IMR-90 (cell line): ENCODE measurements at regions not wholly inside any gene's neighbourhood (a gene's known extent, or its start where the extent isn't known, plus 50 kb on each side); places are given as distances from the start of the nearest gene placed in this dataset.

Experiments
- CEBPB ChIP-seq: IDR thresholded peaks from 2 replicates; pipeline ENCODE4 v1.6.1; 2012; ENCODE audit warnings: low read depth, low read length, improper control_type of control experiment
- CHD1 ChIP-seq: IDR thresholded peaks from 2 replicates; pipeline ENCODE4 v1.6.1; 2012; ENCODE audit warnings: low read depth, low read length, improper control_type of control experiment
- FOS ChIP-seq: fragments of 150-350 bp; IDR thresholded peaks from 2 replicates; pipeline ENCODE4 v1.6.1; 2016; ENCODE audit warnings: low read depth, low read length
- POLR2A ChIP-seq: IDR thresholded peaks from 2 replicates; pipeline ENCODE4 v1.6.1; 2012; ENCODE audit warnings: mild to moderate bottlenecking, low read depth, low read length
- RFX5 ChIP-seq: IDR thresholded peaks from 2 replicates; pipeline ENCODE4 v1.8.0; 2012; ENCODE audit warnings: low read depth, mild to moderate bottlenecking, low read length, moderate library complexity
- SMC3 ChIP-seq: fragments of 150-350 bp; IDR thresholded peaks from 2 replicates; pipeline ENCODE4 v1.6.1; 2016; ENCODE audit warnings: low read depth, mild to moderate bottlenecking, antibody characterized with exemption, low read length, moderate library complexity
- TF ChIP-seq, protein P1 (sequence below): conservative IDR thresholded peaks from 2 replicates; pipeline ENCODE4 v1.5.1; 2012; ENCODE audit warnings: mild to moderate bottlenecking, low read depth, low read length, improper control_type of control experiment
- TF ChIP-seq, protein P2 (sequence below): fragments of 150-350 bp; IDR thresholded peaks from 2 replicates; pipeline ENCODE4 v1.6.1; 2016; ENCODE audit warnings: low read depth, mild to moderate bottlenecking, low read length, moderate library complexity, borderline replicate concordance
- TF ChIP-seq, protein P3 (sequence below): fragments of 150-350 bp; IDR thresholded peaks from 2 replicates; pipeline ENCODE4 v1.6.1; 2017; ENCODE audit warnings: mild to moderate bottlenecking, antibody characterized with exemption, low read length, low read depth

DNA sequence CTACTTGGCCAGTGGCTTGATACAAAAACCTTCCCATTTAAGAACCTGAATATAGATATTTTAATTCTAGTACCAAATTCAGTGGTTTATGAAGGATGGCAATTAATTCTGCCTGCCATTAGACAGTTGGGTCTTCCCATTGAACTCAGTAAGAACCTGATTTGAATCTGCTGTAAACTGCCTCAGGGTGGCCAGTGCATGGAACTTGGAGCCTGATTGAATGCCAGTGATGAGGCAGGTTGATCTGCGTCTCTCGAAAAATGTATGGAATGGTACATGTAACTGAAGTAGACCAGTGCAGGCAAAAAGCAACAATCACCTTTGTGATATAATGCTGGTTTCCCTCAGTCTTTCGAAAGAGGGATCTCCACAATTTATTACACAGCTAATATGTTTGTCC is 421.4 kb downstream of the TMA16 start:
- TF ChIP-seq RFX5: no peak
- TF ChIP-seq, protein P1, sequence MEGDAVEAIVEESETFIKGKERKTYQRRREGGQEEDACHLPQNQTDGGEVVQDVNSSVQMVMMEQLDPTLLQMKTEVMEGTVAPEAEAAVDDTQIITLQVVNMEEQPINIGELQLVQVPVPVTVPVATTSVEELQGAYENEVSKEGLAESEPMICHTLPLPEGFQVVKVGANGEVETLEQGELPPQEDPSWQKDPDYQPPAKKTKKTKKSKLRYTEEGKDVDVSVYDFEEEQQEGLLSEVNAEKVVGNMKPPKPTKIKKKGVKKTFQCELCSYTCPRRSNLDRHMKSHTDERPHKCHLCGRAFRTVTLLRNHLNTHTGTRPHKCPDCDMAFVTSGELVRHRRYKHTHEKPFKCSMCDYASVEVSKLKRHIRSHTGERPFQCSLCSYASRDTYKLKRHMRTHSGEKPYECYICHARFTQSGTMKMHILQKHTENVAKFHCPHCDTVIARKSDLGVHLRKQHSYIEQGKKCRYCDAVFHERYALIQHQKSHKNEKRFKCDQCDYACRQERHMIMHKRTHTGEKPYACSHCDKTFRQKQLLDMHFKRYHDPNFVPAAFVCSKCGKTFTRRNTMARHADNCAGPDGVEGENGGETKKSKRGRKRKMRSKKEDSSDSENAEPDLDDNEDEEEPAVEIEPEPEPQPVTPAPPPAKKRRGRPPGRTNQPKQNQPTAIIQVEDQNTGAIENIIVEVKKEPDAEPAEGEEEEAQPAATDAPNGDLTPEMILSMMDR: no peak
- TF ChIP-seq POLR2A: no peak
- TF ChIP-seq, protein P2, sequence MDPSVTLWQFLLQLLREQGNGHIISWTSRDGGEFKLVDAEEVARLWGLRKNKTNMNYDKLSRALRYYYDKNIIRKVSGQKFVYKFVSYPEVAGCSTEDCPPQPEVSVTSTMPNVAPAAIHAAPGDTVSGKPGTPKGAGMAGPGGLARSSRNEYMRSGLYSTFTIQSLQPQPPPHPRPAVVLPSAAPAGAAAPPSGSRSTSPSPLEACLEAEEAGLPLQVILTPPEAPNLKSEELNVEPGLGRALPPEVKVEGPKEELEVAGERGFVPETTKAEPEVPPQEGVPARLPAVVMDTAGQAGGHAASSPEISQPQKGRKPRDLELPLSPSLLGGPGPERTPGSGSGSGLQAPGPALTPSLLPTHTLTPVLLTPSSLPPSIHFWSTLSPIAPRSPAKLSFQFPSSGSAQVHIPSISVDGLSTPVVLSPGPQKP: no peak
- no peak for TF ChIP-seq FOS
- TF ChIP-seq, protein P3, sequence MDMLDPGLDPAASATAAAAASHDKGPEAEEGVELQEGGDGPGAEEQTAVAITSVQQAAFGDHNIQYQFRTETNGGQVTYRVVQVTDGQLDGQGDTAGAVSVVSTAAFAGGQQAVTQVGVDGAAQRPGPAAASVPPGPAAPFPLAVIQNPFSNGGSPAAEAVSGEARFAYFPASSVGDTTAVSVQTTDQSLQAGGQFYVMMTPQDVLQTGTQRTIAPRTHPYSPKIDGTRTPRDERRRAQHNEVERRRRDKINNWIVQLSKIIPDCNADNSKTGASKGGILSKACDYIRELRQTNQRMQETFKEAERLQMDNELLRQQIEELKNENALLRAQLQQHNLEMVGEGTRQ: no peak
- no peak for TF ChIP-seq CEBPB
- no peak for TF ChIP-seq SMC3
- no peak for TF ChIP-seq CHD1
